GM12865 (cell line): ENCODE measurements at regions not wholly inside any gene's neighbourhood (a gene's known extent, or its start where the extent isn't known, plus 50 kb on each side); places are given as distances from the start of the nearest gene placed in this dataset.

ENCODE experiments used
- DNase-seq: peaks from one replicate; pipeline ENCODE4 v3.0.0; 2010; ENCODE audit warnings: low read depth
- H3K4me3 ChIP-seq: 2 replicates; pipeline ENCODE4 v1.5.1; 2011; ENCODE audit warnings: mild to moderate bottlenecking, low read depth, low read length, control low read depth
- CTCF ChIP-seq: IDR thresholded peaks from 2 replicates; pipeline ENCODE4 v1.5.1; 2011; ENCODE audit warnings: low read length, control low read depth, low read depth, inconsistent platforms; ENCODE audit not compliant: insufficient read depth; ENCODE audit errors: missing control alignments

DNA sequence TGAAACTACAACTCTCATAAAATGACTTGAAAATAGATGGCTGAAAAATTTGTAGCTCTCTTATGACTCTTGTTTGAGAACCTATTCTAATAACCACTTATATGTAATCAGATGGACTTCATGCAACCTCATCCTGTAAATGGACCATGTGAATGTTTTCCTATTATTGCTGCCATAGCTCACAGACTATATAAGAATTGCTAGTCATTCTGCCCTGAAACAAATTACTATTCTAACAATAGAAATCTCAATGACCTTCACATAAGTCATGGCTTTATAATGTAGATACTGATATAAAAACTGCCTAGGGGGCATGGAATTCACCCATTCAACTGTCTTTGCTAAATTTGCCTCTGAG, 1111.0 kb upstream of the ATXN8OS start:
- no peak overlapping the region for H3K4me3 ChIP-seq
- TF ChIP-seq CTCF, result no peak
- DNase-seq, result no peak

- no peak overlapping the region for H3K4me3 ChIP-seq
- TF ChIP-seq CTCF, result no peak
- DNase-seq, result no peak
These were observed 1111.5 kb upstream of the ATXN8OS start for GRCh38 chr13:68995972-68996667.

DNA sequence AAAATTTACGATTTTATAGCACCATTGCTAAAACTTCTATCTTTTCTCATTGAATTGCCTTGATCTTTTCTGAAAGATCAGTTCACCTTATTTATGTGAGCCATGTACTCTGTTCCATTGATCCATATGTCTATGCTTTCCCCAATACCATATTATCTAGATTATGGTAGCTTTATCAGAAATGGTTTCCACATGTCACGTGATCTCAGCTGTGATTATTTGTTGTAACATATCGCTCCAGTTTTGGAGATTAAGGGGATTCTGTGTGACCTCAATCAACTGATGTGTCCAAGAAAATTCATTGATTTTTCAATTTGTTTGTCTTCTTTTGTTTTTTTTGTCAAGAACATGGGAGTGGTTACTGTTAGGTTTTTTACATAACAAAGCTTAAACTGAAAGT, 1114.5 kb upstream of the ATXN8OS start:
- no peak overlapping the region for H3K4me3 ChIP-seq
- no peak for TF ChIP-seq CTCF
- DNase-seq, result no peak

DNA sequence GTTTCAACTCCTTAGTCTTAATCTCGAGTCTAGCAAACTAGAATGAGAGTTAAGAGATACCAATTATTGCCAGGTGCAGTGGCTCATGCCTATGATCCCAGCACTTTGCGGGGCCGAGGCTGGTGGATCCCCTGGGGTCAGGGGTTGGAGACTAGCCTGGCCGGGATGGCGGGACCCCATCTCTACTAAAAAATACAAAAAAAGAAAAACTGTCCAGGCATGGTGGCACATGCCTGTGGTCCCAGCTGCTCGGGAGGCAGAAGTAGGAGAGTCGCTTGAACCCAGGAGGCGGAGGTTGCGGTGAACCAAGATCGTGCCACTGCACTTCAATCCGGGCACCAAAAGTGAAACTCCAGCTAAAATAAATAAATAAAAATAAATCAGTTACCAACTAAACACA, 1119.5 kb upstream of the ATXN8OS start:
- no peak for DNase-seq
- H3K4me3 ChIP-seq, result no peak overlapping the region
- TF ChIP-seq CTCF, result no peak

GRCh38 chr13:68987585-68987984, 1120.0 kb upstream of the ATXN8OS start:
- DNase-seq, result no peak
- no peak overlapping the region for H3K4me3 ChIP-seq
- no peak for TF ChIP-seq CTCF

- no peak for DNase-seq
- no peak overlapping the region for H3K4me3 ChIP-seq
- TF ChIP-seq CTCF, result no peak
These were observed 1122.8 kb upstream of the ATXN8OS start for GRCh38 chr13:68984688-68985319.
